ENCODE measurements at regions not wholly inside any gene's neighbourhood (a gene's known extent, or its start where the extent isn't known, plus 50 kb on each side); places are given as distances from the start of the nearest gene placed in this dataset.
A peak's percentile ranks its signal among the peaks of the same experiment; 100 is the strongest.

DNA sequence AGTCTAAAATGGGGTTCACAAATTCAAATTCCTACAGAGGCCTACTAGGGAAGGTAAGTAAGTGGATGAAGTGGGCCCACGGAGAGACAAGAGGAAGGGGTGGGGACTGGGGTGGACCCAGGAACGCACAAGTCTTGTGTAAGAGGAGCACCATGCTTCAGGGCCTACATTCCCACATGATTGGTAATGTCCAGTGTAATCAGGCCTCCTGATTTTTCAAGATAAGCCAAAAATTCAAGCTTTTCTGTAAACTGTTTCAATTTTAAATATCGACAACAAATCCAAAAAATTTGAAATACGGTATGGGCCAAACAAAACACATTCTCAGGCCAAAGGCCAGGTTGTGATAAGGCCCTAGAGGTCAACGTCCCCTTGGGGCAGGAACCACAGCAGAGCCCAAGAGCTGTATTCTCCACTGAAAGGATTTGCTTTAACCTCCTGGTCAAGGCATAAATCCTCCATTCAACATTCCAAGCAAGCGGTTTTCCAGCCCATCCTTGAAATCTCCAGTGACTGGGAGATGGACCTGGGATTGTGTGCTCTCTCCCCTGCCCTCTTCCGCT lies 116.4 kb downstream of the TRIM29 start:
- DNase-seq (ENCODE audit: low spot score), result no peak
- in situ Hi-C loops (cut with HindIII; ENCODE audit: low sequenced_read_pairs), result no loop called here

- DNase-seq (ENCODE audit: low spot score), result no peak
- in situ Hi-C loops (cut with HindIII; ENCODE audit: low sequenced_read_pairs), result no loop called here
These were observed 116.9 kb downstream of the TRIM29 start for GRCh38 chr11:120020981-120021380.

GRCh38 chr11:120020486-120020885 lies 117.4 kb downstream of the TRIM29 start:
- DNase-seq (ENCODE audit: low spot score), result no peak
- in situ Hi-C loops (cut with HindIII; ENCODE audit: low sequenced_read_pairs), result no loop called here

DNA sequence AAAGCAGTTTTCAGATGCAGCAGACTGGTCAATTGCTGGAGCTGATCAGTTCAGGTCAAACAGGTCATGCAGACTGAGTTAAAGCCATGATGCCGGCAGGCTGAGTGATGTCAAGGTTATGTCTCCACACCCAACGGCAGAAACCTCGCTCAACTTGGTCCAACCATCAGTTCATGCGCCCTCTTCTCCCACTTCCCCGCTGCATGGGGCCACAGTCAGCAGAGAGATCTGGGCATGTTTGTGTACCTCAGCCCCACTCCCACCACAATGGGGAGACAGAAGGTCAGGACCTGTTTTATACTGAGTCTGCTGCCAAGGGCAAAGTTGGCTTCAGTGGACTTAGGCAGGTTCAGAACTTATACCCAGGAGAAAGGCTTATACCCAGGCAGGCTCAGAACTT lies 118.7 kb downstream of the TRIM29 start:
- in situ Hi-C loops (cut with HindIII; ENCODE audit: low sequenced_read_pairs), result no loop called here
- no peak for DNase-seq (ENCODE audit: low spot score)

DNA sequence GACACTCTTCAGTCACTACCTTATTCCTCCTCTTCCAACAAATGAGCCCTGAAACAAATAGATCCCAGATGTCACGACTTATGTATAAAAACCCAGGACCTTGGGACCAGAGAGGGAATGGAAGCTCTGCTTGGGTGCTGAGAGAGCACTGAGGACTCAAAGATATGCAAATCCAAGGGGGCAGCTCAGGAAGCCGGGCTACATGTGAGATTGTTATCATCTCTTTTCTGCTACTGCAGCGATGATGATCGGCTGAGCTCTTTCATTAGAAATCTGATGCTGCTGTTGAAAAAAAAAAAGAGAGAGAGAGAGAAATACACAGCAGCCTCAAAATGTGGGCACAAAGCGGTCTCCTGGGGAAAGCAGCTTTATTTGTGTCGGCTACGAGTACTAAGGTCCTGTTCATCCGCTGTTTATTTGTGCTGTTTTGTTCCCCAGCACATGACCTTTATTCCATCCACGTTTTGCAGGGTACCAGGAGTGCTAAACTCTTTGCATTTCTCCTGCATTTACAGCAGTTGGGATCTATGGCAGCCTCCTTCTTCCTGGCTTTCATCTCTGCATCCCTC lies 120.2 kb downstream of the TRIM29 start:
- DNase-seq (ENCODE audit: low spot score), result no peak
- in situ Hi-C loops (cut with HindIII; ENCODE audit: low sequenced_read_pairs), result no loop called here

DNA sequence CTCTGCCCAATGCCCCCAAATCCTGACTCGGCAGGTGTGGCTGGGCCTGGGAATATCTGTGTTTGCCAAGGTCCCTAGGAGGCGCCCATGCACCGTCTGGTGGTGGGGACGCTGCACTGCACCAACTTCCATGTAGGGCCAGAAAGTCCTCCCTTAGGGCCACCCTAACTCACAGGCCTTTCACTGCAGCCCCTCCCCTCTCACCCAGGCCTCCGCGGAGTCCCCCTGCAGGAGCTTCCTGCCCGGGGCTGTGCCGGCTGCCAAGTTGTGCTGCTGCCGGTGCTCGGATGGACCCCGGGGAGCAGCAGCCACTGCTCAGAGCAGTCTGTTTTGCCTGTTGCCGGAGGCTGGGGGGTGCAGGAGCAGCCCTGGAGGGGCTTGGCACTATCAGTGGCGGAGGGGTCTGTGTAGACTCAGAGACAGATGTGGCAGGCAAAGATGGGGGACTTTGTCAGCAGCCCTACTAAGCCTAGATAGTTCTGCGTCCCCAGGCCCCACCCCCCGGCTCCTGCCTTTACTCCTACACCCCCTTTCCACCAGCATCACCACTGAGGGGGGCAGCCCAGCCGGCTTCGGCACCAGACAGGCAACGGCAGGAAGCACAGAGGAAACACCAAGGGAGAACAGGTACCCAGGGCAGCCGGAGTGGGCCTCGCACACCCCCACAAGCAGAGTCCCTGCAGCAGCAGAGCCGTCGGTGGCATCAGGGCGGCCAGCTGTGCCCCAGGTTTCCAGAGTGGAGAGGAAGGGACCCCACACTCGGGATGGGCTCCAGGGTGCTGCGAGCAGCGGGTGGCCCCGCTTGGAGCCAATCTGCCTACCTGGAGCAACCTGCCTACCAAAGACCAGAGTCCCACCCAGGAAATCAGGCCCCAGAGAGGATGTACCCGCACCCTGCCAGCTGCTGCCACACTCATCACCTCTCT lies 124.3 kb downstream of the TRIM29 start:
- peak; percentile 54 for DNase-seq (ENCODE audit: low spot score)
- in situ Hi-C loops (cut with HindIII; ENCODE audit: low sequenced_read_pairs), result no loop called here

DNA sequence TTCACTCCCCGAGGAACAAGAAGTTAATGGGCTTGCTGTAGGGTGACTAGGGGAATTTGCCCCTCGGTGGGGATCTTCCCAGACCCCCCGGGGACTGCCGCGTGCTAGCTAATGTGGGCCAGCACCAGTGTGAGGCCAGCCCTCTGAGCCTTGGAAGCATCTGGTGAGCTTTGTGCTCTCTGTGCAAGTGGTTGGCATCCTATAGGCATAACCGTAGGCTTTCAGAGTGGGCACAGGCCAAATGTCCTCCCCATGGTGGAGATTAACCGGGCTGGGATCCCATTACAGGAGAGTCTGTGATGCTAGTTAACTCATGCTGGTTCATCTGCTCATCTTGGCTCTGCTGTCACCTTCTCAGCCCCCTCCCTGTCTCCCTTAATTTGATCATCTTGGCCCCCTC lies 125.7 kb downstream of the TRIM29 start:
- DNase-seq (ENCODE audit: low spot score), result peak; percentile 49
- in situ Hi-C loops (cut with HindIII; ENCODE audit: low sequenced_read_pairs), result no loop called here

DNA sequence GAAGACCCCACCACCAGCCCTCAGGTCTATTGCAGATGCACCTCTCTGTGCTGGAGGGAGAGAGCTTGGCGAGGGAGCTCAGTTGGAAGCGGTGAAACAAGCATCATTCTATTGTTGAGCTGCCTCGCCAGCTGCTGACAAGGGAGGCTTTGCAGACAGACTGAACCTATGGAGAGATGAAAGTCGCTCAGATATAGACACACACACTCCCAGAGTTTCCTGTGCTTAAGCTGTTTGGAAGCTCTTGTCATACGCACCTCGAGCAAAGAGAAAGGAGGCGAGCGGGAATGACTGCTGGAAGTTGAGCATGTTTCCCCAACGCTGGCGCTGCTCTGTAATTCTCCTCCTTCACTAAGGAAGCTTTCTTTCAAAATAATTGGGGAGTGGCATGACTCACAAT lies 126.1 kb downstream of the TRIM29 start:
- in situ Hi-C loops (cut with HindIII; ENCODE audit: low sequenced_read_pairs), result no loop called here
- no peak for DNase-seq (ENCODE audit: low spot score)

DNA sequence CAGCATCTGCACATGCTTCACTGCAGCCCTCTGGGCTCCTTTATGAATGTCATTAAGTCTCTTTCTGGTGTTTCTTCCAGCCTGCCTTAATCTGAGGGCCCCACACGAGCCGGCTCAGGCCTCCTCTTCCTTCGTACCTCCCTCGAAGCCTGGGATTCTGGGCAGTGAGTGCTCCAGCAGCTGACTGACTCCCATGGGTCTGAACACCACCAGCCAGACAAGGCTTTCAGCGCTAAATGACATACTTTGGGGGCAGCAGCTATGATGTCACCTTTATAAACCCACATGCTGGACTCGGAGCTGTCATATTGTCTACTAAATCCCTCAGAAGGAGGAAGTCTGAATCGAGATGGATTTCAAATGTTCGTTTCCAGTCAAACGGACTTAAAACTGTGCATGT lies 127.1 kb downstream of the TRIM29 start:
- in situ Hi-C loops (cut with HindIII; ENCODE audit: low sequenced_read_pairs), result no loop called here

GRCh38 chr11:120009938-120010337 lies 128.0 kb downstream of the TRIM29 start:
- no peak for DNase-seq (ENCODE audit: low spot score)
- in situ Hi-C loops (cut with HindIII; ENCODE audit: low sequenced_read_pairs), result no loop called here

More for the DNA sequence above, 127.1 kb downstream of the TRIM29 start:
- no peak for DNase-seq (ENCODE audit: low spot score)

GRCh38 chr11:120007144-120007543 lies 130.8 kb downstream of the TRIM29 start:
- in situ Hi-C loops (cut with HindIII; ENCODE audit: low sequenced_read_pairs), result no loop called here
- no peak for DNase-seq (ENCODE audit: low spot score)

- no peak for DNase-seq (ENCODE audit: low spot score)
- in situ Hi-C loops (cut with HindIII; ENCODE audit: low sequenced_read_pairs), result no loop called here
These were observed 133.2 kb downstream of the TRIM29 start for GRCh38 chr11:120004723-120005122.

DNA sequence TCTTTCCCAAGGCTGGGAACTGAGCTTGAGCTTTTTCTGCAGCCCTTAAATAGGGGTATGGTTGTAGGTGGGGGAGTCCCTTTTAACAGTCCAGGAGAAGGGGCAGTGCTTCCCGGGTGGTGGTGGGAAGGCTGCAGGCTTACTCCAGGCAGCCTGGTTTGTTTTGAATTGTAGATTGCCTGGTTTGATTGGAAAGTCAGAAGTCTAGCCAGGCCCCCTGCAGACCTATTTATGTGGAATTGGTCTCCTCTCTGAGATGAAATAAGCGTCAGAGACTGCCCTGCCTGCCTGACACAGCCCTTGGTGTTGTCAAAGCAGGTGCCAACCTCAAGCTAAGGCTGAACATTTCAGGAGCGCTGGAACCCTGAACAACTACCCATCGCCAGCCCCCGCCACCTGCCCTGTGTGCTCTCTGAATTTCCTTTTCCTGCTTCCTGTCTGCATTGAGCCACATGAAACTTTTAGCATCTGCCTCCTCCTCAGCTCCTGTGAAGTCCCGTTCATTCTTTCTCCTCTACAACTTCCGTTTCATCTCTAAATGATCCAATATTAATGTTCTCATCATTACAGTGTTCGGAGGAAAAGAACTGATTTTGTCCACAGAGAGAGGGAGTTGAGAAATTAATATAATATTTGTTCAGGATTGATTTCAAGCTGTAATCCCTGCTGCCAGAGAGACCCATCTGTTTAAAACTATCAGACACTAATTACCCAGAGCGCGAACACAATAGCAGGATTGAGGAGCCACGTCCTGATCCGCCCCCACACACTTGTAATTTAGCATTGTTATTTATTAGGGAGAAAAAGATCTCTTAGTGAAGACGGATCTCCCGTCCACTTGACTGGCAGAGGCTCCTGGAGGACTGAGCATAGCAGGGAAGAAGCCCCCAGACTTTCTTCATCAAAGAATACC lies 136.5 kb downstream of the TRIM29 start:
- DNase-seq (ENCODE audit: low spot score), result no peak
- in situ Hi-C loops (cut with HindIII; ENCODE audit: low sequenced_read_pairs), result no loop called here

DNA sequence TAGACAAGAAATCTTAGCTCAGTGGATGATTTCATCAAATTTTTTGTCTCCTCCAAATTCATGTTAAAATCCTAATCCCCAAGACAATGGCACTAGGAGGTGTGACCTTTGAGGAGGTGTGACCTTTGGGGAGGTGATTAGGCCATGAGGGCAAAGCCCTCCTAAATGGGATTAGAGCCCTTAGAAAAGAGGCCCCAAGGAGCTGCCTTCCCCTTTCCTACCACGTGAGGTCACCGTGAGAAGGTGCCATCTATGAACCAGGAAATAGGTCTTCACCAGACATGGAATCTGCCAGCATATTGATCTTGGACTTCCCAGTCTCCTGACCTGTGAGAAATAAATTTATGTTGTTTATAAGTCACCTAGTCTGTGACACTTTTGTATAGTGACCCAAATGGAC lies 138.7 kb downstream of the TRIM29 start:
- in situ Hi-C loops (cut with HindIII; ENCODE audit: low sequenced_read_pairs), result no loop called here
- no peak for DNase-seq (ENCODE audit: low spot score)

- in situ Hi-C loops (cut with HindIII; ENCODE audit: low sequenced_read_pairs), result no loop called here
These were observed 141.4 kb downstream of the TRIM29 start for GRCh38 chr11:119996556-119996955.

GRCh38 chr11:119995730-119996491 lies 142.0 kb downstream of the TRIM29 start:
- in situ Hi-C loops (cut with HindIII; ENCODE audit: low sequenced_read_pairs), result no loop called here

More at GRCh38 chr11:119996556-119996955, 141.4 kb downstream of the TRIM29 start:
- DNase-seq (ENCODE audit: low spot score), result no peak

DNA sequence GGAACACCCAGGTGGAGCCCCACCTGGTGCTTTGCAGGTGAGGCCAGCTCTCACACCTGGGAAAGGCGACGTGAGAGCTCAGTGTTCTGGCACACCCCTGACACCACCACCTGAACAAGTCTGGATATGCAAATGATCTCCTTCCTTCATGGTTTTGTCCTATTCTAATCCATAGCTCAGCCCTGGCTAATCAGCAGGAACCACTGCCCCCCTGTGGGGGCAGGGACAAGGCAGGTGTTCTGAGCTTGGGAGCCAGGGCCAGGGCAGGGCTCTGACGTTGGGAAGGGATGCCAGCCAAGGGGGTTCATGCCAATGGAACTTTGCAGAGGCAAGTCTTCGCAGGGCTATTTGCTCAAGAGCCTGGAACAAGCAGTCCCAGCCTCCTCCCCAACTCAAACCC lies 144.2 kb downstream of the TRIM29 start:
- DNase-seq (ENCODE audit: low spot score), result no peak
- in situ Hi-C loops (cut with HindIII; ENCODE audit: low sequenced_read_pairs), result no loop called here

More at GRCh38 chr11:119995730-119996491, 142.0 kb downstream of the TRIM29 start:
- no peak for DNase-seq (ENCODE audit: low spot score)

DNA sequence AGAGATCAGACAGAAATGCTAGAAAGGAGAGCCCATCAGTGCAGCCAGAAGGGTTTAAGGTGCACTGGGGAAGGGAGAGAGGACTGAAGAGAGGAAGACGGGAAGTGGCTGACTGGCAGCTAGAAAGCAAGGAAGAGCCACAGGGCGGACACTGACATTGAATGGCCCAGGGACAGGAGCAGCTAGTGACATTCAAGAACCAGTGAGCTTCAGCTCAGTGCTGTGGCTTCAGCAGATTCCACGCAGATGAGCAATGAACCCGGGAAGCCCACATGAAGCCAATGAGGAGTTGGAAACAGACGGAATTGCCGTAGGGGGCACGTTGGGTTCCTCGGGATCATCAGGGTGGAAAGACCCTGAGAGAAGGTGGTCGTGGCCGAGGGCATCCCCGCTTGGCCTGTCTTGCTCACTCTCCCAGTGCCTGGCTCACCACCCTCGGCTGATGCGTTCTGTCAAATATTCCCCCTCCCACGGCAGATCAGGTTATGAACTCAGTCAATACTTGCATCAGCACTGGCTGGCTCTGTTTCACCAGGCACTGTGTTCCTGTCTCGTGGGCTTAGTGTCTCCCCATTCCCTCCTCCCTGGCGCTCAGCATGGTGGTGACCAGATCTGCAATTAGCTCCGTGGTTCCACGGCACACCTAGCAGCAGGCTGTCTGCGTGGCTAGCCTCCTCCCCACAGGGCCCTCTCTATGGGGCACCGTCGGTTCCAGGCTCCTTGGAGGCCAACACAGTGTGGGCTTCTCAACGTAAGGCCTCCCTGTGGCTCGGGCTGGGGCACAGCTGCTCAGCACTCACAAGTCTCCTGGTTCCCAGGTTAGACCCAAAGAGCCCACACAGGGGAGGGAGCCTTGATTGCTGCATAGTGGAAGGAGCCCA lies 145.5 kb downstream of the TRIM29 start:
- in situ Hi-C loops (cut with HindIII; ENCODE audit: low sequenced_read_pairs), result no loop called here
- no peak for DNase-seq (ENCODE audit: low spot score)
